IPS-18c (cell line): ENCODE measurements at regions not wholly inside any gene's neighbourhood (a gene's known extent, or its start where the extent isn't known, plus 50 kb on each side); places are given as distances from the start of the nearest gene placed in this dataset.
"Not testable (repeated sequence)": the region's sequence is repeated elsewhere in the genome, so short reads cannot be mapped to it uniquely, and the experiment has no call there.

Experiments
- H3K4me3 ChIP-seq: 2 replicates; pipeline ENCODE4 v1.7.0; 2013; ENCODE audit warnings: low read depth, mild to moderate bottlenecking, low read length, moderate library complexity; ENCODE audit not compliant: insufficient read depth
- H3K9me3 ChIP-seq: one replicate; pipeline ENCODE4 v1.6.1; 2013; ENCODE audit warnings: mild to moderate bottlenecking, low read length, moderate library complexity; ENCODE audit not compliant: control insufficient read depth, insufficient read depth

DNA sequence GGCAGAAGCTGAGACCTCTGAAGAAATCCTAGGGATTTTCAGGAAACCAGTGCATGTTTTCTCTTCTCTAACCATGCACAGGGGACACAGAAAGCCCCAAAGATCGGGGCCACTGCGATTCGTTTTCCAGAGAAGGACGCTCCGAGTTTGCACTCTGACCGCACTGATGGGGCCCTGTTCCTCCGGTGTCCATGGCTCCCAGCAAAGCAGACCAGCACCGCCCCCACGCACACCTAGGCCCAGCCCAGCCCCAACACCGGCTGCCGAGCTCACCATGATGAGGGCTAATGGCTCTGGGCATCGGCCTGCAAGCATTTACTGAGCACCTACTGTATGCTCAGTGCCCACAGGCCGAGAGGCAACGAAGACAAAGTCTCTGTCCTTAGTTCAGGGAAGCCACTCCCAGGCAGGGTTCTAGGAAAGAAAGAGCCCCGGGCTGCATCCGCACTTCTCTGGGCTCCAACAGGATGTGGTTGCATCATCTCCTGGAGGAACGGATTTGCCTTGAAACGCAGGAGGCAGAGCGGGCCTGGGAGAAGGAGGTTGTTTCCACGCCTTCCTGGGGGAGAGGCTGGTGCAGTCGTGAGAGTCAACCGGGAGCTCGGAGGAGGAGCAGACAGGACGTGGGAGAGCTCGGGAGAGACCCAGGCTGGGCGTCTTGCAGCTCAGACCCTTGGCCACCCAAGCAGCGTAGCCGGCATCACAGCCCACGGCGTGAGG, 5460.9 kb upstream of the TPTE start:
- not testable (repeated sequence) for H3K9me3 ChIP-seq, H3K4me3 ChIP-seq

DNA sequence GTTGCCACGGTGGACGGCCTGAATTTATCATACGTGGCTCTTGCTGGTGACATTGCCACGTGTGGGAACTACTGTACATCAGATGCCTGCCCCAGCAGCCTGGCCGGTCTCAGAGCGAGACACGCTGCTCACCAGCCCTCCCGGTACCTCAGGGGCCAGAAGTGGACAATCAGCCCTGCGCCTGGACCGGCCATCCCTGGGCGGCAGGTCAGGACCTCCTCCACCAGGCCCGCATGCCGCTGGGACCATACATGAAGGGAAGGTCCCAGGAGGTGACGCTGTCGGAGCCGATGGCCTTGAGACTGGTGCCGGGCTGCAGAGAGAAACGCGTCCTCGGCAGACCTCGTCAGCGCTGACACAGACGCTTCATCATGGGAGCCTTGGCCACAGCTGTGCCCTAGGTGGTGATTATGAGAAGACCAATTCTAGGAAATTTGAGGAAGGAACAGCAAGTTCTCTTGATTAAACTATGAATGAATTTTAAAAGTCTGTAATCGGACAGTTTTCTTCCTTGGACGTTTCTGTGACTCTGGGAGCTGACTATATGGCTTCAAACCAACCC, 5456.7 kb upstream of the TPTE start:
- H3K4me3 ChIP-seq, H3K9me3 ChIP-seq: not testable (repeated sequence)

DNA sequence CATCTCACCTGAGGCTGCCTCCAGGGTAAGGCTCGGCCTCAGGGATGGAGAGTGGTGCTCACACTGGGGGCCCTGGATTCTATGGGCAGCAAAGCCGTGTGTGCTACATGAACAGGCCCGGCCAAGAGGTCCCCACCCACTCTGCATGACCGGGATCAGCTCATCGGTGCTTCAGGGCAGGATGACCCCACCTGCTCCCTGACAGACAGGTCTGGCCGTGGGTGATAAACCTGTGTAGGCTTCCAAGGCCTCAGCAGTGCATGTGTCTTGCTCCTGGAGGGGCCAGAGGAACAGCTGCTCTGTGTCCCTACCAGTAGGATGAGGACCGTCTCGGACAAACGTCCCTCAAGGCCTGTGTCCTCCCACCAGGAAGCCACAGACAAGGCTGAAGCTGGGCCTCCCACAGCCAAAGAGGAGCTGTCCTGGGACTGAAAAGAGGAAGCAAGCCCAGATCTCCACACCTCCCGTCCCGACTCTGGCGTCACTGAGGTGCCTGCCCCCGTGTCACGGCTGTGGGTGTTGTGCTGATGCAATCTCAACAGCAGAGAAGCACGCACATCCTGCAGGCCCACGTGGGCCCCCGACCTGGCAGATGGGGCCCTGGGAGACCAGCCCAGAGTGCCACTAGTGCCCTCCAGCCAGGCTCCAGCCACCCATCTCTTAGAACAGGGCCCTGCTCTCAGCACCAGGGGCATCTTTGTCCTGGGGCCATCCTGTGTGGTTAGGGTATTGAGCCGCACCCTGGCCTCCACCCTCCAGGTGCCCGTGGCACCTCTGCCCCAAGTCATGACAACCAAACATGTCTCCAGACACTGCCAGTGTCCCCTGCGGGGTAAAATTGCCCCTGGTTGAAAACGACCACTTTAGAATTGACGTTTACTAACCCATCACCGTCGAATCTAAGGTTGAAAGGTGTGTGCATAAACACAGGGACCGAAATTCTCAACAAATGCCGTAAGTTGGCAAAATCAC, 5455.9 kb upstream of the TPTE start:
- not testable (repeated sequence) for H3K4me3 ChIP-seq, H3K9me3 ChIP-seq

DNA sequence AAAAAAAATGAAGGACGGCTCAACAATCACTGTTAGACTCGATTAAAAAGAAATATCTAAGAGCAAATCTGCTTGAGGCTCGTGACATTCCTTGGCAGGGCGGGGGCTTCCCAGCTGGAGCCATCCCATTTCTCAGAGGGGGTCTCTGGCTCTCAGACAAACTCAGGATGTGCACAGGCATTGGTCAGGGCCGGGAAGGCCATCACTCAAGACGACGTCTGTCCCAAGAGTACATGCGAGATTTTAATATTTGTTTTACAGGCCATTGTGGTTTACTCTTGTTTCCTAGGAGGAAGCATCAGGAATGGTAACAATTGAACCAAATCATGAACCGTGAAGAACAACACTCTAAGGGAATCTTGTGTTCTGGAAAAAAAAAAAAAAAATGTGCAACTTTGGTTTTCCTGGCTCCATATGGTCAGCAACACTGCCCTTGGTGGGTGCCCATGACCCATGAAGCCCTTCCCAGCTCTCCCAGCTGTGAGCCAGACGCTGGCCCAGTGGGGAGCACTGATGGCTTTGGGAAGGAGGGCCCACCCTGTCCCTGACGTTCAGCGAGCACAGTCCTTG, 5454.6 kb upstream of the TPTE start:
- H3K4me3 ChIP-seq, H3K9me3 ChIP-seq: not testable (repeated sequence)

DNA sequence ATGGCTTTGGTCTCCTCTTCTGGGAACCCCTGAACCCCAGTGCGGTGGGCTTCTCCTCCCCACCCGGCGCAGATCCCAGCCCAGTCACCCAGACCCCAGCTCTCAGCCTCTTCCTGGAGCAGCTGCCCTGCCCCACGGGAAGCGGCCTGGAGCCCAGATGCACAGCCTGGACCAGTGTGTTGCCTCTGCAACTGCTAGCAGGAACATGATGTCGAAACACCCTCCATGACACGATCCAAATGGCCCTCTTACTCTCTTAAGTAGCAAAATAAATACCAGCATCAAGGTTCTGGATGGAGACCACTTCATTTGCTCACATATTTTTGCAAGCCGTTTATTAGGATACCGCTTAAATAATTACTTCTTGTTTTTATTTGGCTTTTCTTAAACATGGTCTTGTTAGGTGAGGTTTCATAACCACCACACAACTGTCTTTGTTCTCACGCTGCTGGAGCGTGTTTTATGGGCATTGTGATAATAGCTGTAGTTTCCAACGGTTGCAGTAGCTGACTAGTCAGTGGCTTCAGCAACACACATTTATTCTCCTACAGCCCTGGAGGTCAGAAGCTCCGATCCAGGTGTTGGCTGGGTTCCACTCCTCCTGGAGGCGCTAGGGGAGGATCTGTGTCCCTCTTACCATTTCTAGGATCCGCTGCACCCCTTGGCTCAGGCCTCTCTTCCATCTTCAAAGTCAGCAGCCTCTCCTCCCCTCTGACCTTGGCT, 5453.9 kb upstream of the TPTE start:
- not testable (repeated sequence) for H3K9me3 ChIP-seq, H3K4me3 ChIP-seq

DNA sequence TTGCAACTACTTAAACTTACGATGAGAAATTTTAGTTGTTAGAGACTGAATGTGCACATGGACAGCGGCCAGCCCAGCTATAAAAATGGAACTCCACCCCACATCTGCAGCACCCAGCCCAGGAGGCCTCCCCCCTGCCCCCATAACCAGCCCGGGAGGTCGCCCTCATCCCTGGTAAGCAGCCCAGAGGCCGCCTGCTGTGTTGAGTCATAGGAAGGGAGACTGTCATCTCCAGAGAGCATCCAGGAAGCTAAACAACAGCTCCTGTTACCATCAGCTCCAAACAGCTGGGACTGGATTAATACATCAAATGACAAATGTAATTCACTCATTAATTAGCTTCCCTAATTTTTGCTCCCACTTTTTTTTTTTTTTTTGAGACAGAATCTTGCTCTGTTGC, 5452.7 kb upstream of the TPTE start:
- H3K4me3 ChIP-seq, H3K9me3 ChIP-seq: not testable (repeated sequence)

GRCh38 chr21:5071180-5071579, 5450.2 kb upstream of the TPTE start:
- H3K9me3 ChIP-seq = not testable (repeated sequence)

GRCh38 chr21:5076854-5077253, 5444.5 kb upstream of the TPTE start:
- H3K9me3 ChIP-seq, H3K4me3 ChIP-seq: not testable (repeated sequence)

More at GRCh38 chr21:5071180-5071579, 5450.2 kb upstream of the TPTE start:
- H3K4me3 ChIP-seq = not testable (repeated sequence)

DNA sequence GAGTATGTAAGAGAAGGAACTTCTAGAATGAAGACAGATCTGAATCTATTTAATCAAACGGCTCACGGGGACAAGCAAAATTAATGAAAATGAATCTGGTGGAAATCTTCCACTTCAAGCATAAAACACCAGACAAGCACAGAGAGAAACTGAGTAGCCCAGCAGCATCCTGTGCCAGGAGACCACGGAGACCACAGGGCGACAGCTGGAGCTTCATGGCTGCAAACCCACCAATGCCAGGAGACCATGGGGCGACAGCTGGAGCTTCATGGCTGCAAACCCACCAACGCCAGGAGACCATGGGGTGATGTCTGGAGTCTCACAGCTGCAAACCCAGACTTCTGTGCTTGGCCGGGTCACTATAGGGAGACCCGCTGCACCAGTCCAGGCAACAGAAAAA, 5442.0 kb upstream of the TPTE start:
- H3K4me3 ChIP-seq, H3K9me3 ChIP-seq: not testable (repeated sequence)

GRCh38 chr21:5080015-5080414, 5441.4 kb upstream of the TPTE start:
- H3K9me3 ChIP-seq, H3K4me3 ChIP-seq: not testable (repeated sequence)

GRCh38 chr21:5084246-5084645, 5437.1 kb upstream of the TPTE start:
- not testable (repeated sequence) for H3K9me3 ChIP-seq, H3K4me3 ChIP-seq

GRCh38 chr21:5085456-5085855, 5435.9 kb upstream of the TPTE start:
- not testable (repeated sequence) for H3K4me3 ChIP-seq, H3K9me3 ChIP-seq

GRCh38 chr21:5086416-5086815, 5435.0 kb upstream of the TPTE start:
- H3K4me3 ChIP-seq, H3K9me3 ChIP-seq: not testable (repeated sequence)

DNA sequence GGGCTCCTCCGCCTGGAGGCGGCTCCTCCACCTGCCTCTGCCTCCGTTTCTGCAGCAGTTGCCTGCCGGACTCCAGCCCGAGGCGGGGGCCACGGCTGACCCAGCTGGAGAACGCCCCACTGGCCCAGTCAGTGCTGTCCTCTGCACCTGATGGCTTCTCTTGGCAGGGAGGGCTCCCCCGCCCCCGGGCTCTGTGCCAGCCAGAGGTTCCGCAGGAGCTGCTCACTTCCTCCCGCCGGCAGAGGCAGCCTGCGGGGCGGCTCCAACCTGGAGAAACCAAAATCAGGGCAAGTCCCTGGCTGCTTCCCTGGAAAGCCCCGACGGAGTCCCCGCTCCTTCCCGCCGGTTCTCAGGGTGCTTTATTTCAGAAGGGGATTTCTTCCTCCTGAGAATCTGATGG, 5432.6 kb upstream of the TPTE start:
- H3K9me3 ChIP-seq, H3K4me3 ChIP-seq: not testable (repeated sequence)

DNA sequence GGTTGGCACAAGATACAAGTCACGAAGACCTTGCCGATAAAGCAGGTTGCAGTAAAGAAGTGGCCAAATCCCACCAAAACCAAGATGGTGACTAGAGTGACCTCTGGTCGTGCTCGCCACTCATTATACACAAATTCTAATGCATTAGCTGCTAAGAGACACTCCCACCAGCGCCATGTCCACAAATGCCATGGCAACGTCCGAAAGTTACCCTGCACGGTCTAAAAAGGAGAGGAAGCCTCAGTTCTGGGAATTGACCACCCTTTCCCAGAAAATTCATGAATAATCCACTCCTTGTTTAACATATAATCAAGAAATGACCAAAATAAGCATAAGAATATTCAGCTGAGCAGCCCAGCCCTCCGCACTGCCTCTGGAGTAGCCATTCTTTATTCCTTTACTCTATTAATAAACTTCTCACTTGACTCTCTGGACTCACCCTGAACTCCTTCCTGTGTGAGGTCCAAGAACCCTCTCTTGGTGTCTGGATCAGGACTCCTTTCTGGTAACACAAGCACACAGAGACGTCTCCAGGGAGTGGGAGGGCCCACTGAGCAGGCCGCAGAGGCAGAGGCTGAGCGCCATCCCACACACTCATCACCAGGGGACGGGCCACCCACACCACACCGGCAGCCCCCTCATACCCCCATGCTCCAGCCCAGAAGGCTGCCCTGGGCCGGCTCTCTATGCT, 5431.8 kb upstream of the TPTE start:
- not testable (repeated sequence) for H3K9me3 ChIP-seq, H3K4me3 ChIP-seq

DNA sequence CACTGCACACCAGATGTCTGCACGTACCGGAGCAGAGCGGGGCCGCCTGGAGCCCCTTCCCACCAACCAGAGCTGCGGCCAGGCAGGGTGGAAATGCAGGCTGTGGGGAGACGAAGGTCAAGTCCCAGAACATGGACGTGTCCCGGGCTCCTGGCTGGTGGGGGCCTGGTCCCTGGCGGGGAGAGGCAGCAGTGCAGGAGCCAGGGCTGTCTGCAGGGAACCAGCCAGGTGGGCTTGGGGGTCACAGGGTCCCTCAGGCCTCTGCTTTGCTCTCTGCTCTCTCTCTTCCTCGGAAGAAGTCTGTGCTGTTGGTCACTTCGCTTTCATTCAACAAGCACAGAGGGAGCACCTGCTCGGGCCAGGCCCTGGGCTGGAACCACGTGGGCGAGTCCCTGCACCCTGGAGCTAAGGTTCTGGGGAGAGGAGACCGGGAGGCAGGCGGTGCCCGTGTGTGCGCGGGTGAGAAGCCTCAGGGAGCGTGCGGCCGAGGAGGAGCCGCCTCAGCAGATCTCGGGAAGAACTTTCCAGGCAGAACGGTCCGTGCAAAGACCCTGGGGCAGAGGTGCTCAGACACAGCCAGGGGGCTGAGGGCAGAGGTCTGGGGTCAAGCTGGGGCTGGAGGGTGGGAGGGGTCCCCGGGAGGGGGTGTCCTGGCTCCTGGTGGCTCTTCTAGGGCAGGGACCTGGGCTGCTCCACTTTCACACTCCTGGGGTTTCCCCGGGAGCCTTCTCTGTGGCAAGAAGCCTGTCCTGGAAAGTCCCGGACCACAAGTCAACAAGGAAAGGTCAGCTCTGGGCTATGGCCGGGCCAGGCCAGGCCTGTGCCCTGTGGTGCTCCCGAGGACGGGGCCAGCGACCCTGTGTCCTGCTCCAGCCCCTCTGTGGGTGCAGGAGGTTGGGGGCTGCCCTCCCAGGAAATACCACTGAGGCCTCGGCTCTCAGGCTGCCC, 5431.0 kb upstream of the TPTE start:
- not testable (repeated sequence) for H3K9me3 ChIP-seq, H3K4me3 ChIP-seq
